GM18870 (cell line): ENCODE measurements at regions not wholly inside any gene's neighbourhood (a gene's known extent, or its start where the extent isn't known, plus 50 kb on each side); places are given as distances from the start of the nearest gene placed in this dataset.

Experiments
- ATAC-seq: cut with Tn5 transposase; IDR thresholded peaks from one replicate; pipeline ENCODE4 v1.9.1; 2021; ENCODE audit warnings: moderate library complexity; ENCODE audit not compliant: unreplicated experiment

DNA sequence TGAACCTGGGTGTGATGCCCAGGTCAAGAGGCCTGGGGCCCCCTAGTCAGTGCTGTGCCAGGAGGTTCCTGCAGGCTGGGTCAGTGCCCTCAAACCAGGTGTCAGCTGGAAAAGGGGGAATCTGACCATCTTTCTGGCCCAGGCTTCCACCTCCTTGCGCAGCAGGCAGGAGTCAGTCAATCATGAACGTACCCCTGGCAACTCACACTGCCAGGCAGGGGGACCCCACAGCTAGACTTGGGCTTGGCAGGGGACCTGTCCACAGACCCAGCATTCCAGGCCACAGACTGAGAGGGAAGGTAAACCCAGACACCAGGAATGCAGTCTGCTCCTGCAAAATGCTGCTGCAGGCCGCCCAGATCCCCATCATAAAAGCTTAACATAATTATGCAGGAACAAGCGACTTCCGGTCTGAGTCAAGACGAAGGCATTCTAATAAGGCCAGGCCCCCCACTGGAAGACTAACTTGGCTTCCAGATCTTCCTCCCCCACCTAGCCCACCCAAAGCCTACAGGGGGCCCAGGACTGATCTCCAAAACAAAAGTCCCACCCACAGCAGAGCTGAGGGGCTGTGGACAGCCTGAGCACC lies 156.3 kb downstream of the BCOR start:
- ATAC-seq: no peak

DNA sequence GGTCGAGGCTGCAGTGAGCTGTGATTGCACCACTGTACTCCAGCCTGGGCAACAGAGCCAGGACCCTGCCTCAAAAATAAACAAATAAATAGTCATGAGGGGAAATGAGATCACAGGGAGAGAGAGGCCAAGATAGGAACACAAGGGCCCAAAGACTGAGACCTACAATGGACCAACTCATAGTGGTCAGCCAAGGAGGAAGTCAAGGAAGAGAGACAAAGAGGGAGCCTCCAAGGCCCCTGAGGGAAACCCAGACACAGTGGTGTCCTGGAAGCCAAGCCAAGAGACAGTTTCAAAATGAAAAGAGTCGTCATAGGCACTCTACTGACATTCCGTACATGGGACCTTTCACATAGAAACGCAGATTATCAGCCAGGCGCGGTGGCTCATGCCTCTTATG lies 153.3 kb downstream of the BCOR start:
- ATAC-seq: no peak

DNA sequence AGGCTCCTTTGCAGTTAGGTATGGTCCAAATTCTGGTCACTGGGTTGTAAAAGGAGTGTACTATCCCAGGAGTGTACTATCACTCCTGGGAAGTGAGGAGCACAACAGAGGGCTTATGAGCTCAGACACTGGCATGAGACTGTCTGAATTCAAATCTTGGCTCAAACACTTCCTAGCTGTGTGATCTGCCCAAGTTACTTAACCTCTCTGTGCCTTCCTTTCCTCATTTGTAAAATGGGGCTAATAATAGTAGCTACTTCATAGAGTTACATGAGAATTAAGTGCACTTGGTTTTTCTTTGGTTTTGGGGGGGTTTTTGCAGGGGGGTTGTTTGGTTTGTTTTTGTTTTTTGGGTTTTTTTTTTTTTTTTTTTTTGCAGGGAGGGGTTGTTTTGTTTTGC lies 152.0 kb downstream of the BCOR start:
- no peak for ATAC-seq

DNA sequence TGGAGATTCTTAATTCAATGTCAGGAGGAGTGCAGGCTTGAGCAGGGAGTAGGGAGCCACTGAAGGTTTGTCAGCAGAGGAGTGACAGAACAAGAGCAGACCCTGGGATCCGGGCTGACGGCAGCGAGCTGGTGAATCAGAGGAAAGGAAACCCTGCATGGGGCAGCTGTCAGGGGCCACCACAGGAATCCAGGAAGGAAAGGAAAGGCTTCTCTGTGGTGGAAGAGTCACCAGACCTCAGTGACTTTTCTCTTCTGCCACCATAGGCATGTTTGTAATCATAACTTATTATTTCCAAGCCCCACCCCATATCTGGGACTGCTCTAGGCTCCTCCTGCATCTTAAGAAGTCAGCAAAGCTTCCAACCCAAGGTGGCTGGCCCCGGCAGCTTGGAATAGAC lies 150.9 kb downstream of the BCOR start:
- no peak for ATAC-seq

DNA sequence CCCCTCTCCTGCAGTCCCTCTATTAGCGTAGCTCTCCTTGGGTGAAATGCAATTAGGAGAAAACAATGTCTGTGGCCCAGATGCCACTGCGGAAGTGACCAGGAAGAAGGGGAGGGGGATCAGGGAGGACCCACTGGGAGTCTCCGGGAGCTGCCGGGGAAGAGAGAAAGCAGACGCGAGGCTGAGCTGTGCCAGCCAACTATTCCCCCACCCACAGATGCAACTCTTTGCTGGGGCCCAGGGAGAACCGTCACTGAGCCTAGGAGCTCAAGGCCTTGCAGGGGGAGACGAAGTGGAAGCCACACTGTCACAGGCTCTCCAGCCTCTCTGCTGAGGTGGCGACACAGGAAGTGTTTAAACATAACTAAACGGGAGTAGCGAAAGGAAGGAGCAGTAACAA lies 149.2 kb downstream of the BCOR start:
- ATAC-seq: no peak

DNA sequence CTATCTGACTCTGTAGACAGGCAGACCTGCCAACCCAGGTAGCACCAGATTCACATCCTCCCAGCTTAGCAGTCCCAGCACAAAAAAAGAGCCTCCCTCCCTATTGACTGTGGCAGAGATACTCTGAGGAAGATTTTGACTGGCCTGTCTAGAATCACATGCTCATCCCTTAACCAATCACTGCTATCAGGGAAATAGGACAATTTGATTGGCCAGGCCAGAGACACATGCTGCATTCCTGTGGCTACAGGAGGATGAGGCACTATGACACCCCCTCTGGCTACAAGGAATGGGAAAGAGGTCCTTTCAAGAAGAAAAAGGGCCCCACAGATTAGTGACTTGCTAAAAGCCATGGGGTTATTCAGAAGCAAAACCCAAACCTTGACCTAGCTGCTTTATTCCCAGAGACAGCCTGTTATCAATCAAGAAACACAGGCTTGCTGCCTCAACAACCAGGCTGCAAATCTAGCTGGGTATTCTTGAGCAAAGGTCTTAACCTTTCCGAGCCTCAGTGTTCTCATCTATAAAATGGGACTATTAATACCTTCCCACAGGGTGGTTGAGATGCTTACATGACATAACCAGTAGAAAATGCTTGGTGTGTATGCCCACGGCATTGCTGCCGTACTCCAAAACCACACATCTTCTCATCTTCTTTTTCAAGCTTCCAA lies 147.6 kb downstream of the BCOR start:
- ATAC-seq: no peak

DNA sequence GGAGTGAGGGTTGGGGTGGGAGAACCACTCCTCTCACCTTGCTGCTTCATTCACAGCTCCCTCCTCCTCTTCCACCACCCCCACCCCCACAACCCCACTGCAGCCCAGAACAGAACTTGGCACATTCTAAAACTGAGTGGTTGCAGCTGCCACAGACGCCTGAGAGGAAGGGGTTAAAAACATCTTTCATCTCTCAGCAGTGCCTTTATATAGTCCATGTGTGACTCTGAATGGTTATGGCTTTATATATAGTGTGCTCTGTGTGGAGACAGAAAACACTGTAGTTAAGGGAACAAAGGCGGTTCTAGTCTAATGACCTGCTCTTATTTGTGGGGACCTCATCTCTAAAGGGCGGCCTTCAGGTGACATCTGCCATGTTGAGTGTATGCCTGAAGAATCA lies 144.8 kb downstream of the BCOR start:
- ATAC-seq: no peak

DNA sequence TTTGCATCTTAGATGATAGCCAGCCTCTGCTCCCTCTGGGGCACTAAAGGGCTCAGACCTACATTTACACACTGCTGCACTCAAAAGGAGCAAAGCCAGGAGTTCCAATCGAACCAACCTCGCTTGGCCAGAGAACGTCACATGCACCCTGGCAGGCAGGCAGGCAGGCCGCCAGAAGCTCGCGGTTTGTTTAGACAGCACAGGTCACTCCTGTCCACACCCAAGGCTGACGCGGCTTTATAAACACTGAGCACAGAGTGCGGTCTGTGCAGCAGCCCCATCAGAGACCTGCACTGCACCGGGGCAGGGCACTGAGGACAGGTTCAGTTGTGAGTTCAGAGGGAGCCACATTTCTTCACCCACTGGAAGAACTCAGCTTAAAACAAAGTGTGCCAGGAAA lies 143.9 kb downstream of the BCOR start:
- no peak for ATAC-seq

DNA sequence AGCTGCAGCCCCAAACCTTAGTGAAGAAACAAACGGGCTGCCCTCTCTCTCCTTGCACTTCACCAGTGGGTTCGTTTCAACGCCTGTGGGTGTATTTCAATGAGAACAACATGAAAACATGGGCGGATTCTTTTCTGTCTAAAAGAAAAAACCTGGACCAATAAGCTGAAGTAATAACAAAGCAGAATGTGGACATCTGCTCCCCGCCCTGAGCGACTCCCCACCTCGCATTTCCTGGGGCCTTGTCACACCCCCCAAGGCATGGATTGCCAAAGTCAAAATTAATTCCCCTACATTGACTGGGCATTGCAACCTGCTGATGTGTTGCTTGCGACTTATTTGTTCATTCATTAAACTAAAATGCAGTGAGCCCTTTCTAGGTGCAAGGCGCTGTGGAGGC lies 142.9 kb downstream of the BCOR start:
- no peak for ATAC-seq

DNA sequence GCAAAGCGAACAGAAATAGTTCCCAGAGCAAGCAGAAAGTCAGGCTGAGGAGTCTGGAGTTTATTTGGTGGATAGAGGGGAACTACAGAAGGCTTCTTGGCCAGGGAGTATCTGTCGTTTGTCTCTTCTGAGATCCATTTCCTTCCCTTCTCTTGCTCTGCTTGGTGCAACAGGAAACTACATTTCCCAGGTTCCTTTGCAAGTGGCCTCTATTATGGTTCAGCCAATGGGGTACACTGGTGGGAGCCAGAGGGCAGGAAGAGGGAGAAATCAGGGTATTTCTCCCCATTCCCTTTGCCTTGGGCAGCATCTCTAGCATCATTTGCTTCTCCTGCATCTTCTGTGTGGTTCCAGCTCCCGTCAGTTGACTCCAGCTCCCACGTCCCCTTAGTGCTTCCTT lies 142.1 kb downstream of the BCOR start:
- no peak for ATAC-seq

DNA sequence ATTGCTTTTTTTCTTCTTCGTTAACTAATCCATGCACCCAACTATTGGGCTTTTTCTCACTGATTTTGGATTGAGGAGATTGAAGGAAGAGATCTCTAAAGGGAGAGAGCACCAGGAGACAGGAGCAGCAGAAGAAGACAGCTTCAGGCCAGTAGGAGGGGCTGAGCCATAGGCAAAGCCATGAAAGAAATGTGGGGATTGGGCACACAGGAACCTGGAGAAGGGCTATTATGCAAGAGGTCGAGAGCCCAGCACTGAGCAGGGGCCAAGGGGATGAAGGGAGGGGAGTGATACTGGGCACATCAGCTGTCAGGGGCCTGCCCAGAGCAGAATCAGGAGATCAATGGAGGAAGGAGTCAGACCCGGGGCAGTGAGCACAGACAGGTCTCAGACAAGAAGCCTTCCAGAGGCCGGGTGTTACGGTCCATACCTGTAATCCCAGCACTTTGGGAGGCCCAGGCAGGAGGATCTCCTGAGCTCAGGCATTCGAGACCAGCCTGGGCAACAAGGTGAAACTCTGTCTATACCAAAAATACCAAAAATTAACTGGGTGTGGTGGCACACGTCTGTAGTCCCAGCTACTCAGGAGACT lies 140.9 kb downstream of the BCOR start:
- no peak for ATAC-seq

DNA sequence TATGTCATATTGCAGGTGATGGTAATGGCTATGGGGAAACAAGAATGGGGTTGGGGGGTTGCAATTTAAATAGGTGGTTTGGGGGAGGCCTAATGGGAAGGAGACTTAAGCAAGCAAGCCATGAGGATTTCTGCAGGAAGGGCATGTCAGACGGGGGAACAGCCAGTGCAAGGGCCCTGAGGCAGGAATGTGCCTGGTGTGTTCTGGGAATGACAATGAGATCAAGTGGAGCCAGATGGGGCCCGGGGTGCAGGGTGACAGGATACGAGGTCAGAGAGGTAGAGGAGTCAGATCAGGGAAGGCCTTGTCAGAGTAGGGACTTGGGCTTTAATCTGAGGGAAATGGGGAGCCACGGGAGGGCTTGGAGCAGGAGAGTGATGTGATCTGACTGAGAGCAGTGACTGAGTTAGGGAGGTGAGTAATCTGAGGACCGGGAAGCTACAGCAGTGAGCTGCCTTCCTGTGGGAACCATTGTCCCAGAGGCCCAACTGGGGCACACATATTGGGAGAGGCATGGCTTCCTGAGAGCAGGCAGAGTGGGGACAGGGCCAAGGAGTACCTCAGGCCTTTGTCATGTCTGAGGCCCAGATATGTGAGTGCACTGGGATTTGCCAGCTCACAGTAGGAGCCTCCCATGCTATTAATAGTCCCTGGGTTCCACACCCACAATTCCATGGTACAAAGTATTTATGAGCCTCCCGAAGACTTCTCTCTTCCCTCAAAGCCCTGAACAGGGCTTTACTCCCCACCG lies 139.8 kb downstream of the BCOR start:
- ATAC-seq: no peak

DNA sequence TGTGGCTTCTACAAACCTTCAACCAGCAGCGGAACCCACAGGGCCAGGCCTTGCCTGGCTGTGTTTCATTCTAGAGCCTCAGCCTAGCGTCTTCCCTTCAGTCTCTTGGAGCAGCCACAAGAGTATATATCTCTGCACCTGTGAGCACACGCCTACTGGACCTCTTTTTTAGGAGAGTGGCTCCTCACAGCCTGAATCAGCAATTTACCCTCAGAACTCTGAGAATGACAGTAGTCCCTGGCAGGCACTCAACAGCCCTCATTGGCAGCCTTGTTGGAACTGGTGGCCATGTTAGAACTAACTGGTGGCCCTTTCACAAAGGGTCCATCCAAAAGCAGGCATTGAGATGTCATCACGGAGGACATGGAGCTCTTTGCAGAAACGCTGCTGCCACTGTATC lies 138.9 kb downstream of the BCOR start:
- no peak for ATAC-seq

DNA sequence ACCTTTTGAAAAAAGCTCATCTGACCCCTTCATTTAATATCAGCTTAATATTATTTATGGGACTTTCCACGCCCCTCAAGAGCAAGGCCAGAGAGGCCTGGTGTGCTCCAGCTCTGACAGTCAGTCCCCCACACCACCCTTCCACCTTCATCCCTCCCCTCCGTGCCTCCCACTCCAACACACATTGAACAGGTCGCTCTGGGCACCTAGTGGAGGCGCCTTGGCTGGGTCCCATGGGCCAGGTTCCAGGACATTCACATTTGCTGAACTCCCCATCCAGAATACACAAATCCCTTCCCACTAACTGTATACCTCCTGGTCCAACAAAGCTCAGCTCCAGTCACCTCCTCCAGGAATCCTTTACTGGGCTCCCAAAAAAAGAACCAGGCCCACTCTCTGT lies 137.5 kb downstream of the BCOR start:
- no peak for ATAC-seq

DNA sequence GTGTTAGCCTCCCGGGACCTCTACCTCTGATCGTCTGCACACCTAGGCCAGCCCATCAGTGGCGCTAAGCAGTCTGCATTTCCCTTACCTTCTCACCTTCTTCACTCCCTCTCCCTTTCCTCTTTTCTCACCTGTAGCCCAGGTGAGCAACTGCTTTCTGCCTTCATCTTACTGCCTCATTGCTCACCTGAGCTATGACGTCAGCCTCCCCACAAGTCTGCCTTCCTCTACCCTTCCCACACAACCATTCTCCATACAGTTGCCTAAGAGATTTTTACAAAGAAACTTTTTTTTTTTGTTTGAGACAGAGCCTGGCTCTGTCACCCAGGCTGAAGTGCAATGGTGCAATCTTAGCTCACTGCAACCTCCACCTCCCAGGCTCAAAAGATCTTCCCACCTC lies 136.3 kb downstream of the BCOR start:
- ATAC-seq: no peak

DNA sequence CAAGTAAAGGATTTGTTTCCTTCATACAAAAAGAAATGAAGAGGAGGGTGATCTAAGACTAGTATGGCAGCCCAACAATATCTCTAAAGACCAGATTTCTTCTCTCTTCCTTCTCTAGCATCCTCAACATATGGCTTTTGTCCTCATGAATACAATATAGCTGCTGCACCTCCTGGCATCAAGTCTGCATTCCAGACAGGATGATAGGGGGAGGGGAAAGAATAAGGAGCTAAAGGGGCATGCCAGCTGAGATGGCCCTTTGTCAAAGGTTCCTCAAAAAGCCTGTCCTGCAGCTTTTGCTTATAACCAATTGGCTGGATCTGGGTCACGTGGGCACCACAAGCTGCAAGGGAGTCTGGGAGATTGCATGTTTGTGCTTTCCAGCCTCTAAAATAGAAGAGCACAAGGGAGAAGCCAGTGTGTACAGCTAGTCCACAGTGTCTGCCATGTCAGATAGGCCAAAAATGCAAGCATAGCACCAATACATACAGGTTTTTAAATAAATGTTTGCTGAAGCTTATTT lies 132.6 kb downstream of the BCOR start:
- no peak for ATAC-seq

DNA sequence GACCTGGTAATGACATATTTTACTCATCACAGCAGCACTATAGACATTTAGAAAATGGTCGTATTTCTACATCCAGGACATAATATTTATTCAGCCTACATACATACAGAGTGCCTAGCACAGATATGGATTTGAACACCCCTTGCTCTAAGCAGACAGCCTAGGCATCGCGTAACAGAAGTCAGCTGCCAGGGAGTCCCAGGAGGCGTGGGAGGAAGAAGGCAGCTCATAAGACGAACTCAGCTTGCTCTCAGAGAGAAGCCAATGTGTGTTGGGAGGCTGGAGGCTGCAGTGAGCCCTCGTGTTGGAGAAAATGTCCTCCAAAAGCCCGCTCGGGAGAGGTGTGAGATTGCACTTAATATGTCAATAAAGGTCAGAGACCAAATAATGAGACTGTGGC lies 131.6 kb downstream of the BCOR start:
- no peak for ATAC-seq

DNA sequence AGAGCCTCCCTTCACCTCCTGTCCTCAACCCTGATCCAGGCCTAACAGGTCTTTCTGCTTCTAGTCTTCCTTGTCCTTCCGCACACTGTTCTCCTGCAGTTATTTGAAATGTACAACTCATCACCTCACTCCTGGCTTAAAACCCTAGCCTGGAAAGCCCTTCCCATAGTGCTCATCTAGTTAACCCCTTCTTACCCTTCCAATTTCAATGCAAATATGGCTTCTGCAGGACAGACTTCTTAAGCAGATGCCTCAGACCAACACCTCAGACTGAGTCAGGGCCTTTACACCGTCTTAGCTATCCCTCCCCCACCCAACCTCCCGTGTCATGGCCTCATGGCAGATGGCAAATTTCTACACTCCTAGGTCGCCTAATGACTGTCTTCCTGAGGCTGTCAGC lies 130.4 kb downstream of the BCOR start:
- ATAC-seq: no peak

DNA sequence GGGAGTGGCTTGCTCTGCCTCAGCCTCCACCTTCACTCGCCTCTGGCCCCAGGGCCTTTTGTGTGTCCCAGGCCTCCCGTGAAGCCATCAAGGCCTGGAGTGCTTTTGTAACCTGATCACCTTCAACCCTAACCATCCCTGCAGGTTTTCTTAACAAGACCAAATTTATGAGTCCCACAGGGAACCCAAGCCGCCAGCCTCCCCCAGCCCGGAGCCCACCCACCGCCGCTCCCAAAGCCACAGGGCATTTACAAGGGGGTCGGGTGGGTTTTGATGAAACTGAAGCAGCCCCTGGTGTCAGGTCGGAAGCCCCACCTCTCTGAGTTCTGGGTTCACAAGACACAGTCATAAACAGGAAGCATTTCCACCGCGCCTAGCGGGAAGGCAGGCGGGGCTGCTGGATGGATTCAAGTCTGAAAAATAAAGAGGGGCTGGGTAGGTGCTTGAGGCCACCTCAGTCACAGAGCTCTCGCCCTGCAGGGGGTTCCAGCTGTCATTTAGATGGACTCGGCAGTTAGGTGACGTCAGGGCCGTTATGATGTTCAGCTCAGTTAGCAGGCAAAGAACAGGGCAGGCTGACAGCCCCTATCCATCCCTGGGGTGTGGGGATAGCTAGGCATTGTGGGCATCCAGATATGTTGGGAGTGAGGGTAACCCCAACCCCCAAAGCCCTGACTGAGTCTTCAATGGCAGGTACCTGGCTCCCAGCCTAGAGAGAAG lies 128.5 kb downstream of the BCOR start:
- ATAC-seq: no peak

DNA sequence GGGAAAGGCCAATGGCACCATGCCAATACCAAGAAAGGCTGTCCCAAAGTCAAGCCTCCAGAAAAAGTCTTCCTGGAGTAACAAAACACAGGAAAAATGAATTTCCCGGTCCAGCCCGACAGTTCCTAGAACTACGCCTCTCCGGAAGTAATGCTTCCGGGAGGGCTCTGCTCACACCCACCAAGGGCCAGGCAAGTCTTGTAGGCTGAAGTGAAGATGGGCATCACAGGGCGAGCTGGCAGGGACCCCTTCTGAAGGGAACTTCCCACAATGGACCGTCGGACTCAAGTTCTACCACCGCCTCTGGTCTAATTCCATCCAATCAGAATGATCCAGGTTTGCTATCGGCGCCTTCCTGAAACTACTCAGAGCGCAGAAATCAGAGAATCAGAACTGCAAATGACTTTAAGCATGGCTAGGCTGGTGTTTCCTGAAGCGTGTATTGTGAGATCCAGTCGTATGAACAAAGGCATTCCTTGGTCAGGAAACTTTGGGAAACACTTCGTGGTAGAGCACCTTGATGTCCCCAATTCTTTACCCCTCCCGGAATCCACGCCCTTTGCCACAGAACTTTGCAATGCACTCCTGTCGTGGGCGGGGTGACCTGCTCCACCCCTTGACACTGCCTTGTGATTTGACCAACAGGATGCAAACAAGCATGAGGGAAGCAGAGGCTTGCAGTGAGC lies 127.8 kb downstream of the BCOR start:
- ATAC-seq: no peak

DNA sequence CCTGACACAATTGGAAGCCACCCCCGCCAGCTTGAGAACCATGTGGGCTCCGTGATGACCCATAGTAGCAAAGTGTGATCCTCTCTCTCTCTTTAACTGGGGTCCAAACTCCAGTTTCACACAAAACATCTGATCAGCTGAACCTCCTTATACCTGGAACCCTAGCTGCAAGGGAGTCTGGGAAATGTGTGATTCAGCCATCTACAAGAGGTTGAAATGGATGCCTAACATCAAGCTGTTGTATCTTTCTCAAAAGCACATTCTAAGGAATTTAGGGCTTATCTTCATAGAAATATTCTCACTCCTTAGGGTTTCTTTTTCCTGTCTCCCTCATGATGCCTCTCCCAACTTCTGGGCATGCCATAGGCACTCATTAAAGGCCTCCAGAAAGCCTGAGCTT lies 126.0 kb downstream of the BCOR start:
- ATAC-seq: no peak
